Esophagus squamous epithelium (tissue), 4 donors: ENCODE measurements at regions not wholly inside any gene's neighbourhood (a gene's known extent, or its start where the extent isn't known, plus 50 kb on each side); places are given as distances from the start of the nearest gene placed in this dataset.
"Not testable (repeated sequence)": the region's sequence is repeated elsewhere in the genome, so short reads cannot be mapped to it uniquely, and the experiment has no call there.

Experiments used
- CTCF ChIP-seq, 6 experiments: fragments of 450-650 bp in 4 of 6; fragments of 200-600 bp in 2 of 6; sonication (generic) in 2 of 6; IDR thresholded peaks; one replicate each; pipeline ENCODE4 v1.5.1; 2016 to 2019; ENCODE audit warnings: antibody characterized with exemption in 6 of 6, mild to moderate bottlenecking in 4 of 6, moderate library complexity in 4 of 6
- POLR2A ChIP-seq, 4 donors: fragments of 450-650 bp; IDR thresholded peaks; one replicate each; pipeline ENCODE4 v1.6.1; 2017; ENCODE audit warnings: antibody characterized with exemption in 4 of 4, mild to moderate bottlenecking in 4 of 4, moderate library complexity in 3 of 4

- not testable (repeated sequence) for TF ChIP-seq CTCF, POLR2A (IDR thresholded peaks at IDR 0.05)
Observed at GRCh38 chr17:20873688-20874328, 169.0 kb downstream of the USP22 start.
